Neutrophil (primary cell): ENCODE measurements at regions not wholly inside any gene's neighbourhood (a gene's known extent, or its start where the extent isn't known, plus 50 kb on each side); places are given as distances from the start of the nearest gene placed in this dataset.
"Not testable (repeated sequence)": the region's sequence is repeated elsewhere in the genome, so short reads cannot be mapped to it uniquely, and the experiment has no call there.

ENCODE experiments used
- H3K27ac ChIP-seq: fragments of 200-600 bp; sonication (generic); 2 replicates; pipeline ENCODE4 v1.5.1; 2016; ENCODE audit warnings: mild to moderate bottlenecking, moderate library complexity
- H3K27me3 ChIP-seq: fragments of 200-600 bp; sonication (generic); 2 replicates; pipeline ENCODE4 v1.6.0; 2016; ENCODE audit warnings: mild to moderate bottlenecking
- H3K36me3 ChIP-seq: fragments of 200-600 bp; sonication (generic); 2 replicates; pipeline ENCODE4 v1.5.1; 2017
- H3K4me1 ChIP-seq, 2 experiments: fragments of 200-600 bp in 1 of 2; sonication (generic) in 1 of 2; 1 replicate in 1 of 2; 2 replicates in 1 of 2; pipeline versions ENCODE4 v1.5.1 to v1.6.1; 2013 to 2016; ENCODE audit warnings: low read depth in 1 of 2, low read length in 1 of 2, mild to moderate bottlenecking in 1 of 2, moderate library complexity in 1 of 2; ENCODE audit not compliant: control insufficient read depth in 1 of 2, insufficient read depth in 1 of 2
- H3K4me3 ChIP-seq, 2 experiments: fragments of 200-600 bp in 1 of 2; sonication (generic) in 1 of 2; 1 replicate in 1 of 2; 2 replicates in 1 of 2; pipeline ENCODE4 v1.5.1; 2013 to 2016; ENCODE audit warnings: low read depth in 1 of 2, low read length in 1 of 2, mild to moderate bottlenecking in 1 of 2, moderate library complexity in 1 of 2
- H3K9me3 ChIP-seq: fragments of 200-600 bp; sonication (generic); 2 replicates; pipeline ENCODE4 v1.5.1; 2016
- CTCF ChIP-seq: fragments of 200-600 bp; sonication (generic); IDR thresholded peaks from 2 replicates; pipeline ENCODE4 v1.5.1; 2016; ENCODE audit warnings: antibody characterized with exemption

DNA sequence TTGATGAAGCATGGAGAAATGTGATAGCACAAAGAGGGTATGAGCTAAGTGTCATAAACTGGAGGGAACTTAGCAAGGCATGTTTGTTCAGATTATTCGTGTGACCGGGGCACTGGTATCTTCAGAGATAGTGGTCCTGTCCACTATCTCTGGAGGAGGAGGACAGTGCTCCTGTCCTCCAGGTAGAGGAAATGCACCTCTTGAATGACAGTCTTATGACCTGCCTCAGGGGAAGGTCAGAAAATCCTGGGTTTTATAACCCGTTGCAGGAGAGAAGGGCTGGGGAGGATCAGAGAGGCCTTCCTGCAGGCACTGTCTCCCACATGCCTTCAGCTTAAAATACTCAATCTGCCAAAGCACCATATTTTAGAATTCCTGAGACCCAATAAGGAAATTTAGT, 213.5 kb upstream of the UBL3 start:
- H3K9me3 ChIP-seq, result no peaks in the 10 kb centered on the region
- no peaks in the 10 kb centered on the region for H3K27me3 ChIP-seq
- no peak overlapping the region for H3K27ac ChIP-seq
- H3K4me3 ChIP-seq, result no peak overlapping the region
- TF ChIP-seq CTCF, result no peak
- no peaks in the 10 kb centered on the region for H3K36me3 ChIP-seq
- H3K4me1 ChIP-seq, result no peaks in the 10 kb centered on the region

DNA sequence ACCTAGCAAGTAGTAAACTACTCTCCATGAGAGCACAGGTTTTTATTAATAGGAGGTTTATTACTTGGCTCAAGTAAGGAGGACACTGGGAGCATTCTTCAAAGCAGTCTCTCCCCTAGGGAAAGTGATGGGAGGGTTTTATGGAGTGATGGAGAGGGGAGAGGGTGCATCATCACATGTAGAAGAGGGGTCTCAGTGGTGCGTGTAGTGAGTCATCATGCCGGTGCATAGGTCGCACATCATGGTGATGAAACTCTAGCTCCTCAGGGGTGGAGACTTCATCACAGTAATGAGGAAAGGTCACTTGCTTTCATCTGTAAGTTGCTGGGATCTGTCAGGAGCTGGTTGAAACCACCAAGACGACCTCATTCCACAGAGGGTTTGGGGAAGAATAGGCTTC, 210.8 kb upstream of the UBL3 start:
- no peak overlapping the region for H3K4me3 ChIP-seq
- TF ChIP-seq CTCF, result no peak
- H3K27ac ChIP-seq, result no peak overlapping the region
- H3K4me1 ChIP-seq, result no peaks in the 10 kb centered on the region
- H3K9me3 ChIP-seq, result peaks cover 3% of the 10 kb centered on the region
- H3K36me3 ChIP-seq, result no peaks in the 10 kb centered on the region
- no peaks in the 10 kb centered on the region for H3K27me3 ChIP-seq

DNA sequence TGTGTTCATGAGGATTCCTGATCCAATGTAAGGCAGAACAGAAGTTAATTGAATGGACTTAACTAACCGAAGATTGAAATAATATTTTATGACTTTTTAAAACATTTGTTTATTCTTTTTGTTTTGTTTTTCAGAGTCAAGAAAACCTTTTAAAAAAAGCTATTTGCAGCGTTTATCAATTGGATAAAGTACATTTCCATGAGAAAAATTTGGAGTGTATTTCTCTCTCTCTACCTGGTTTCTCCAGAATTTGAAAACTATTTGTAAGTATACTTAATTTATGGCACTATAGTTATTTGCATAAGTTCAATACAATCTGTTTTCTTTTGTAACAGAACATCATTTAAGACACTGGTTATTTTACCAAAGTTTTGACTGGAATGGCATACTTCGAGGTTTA, 208.0 kb upstream of the UBL3 start:
- Histone ChIP-seq H3K9me3 (peaks cover 3% of the 10 kb centered on the region), H3K4me1 (no peaks in the 10 kb centered on the region), H3K27ac (no peak overlapping the region), H3K36me3 (no peaks in the 10 kb centered on the region), H3K4me3 (no peak overlapping the region), H3K27me3 (no peaks in the 10 kb centered on the region)
- no peak for TF ChIP-seq CTCF

DNA sequence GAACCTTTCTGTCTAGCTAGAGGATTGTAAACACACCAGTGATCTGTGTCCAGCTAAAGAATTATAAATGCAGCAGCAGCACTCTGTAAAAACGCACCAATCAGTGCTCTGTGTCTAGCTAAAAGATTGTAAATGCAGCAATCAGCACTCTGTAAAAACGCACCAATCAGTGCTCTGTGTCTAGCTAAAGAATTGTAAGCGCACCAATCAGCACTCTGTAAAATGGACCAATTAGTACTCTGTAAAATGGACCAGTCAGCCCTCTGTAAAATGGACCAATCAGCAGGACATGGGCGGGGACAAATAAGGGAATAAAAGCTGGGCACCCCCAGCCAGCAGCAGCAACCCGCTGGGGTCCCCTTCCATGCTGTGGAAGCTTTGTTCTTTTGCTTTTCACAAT, 204.1 kb upstream of the UBL3 start:
- H3K27ac ChIP-seq, H3K4me3 ChIP-seq, H3K36me3 ChIP-seq, H3K9me3 ChIP-seq, H3K4me1 ChIP-seq, H3K27me3 ChIP-seq: not testable (repeated sequence)

GRCh38 chr13:30053939-30054338, 203.5 kb upstream of the UBL3 start:
- Histone ChIP-seq H3K27me3 (no peaks in the 10 kb centered on the region), H3K27ac (no peak overlapping the region), H3K4me3 (no peak overlapping the region), H3K4me1 (peaks cover 0 to 10% of the 10 kb centered on the region in 2 experiments), H3K36me3 (no peaks in the 10 kb centered on the region), H3K9me3 (peaks cover 3% of the 10 kb centered on the region)
- TF ChIP-seq CTCF, result no peak

- H3K36me3 ChIP-seq, result no peaks in the 10 kb centered on the region
- no peak for TF ChIP-seq CTCF
- no peaks in the 10 kb centered on the region for H3K9me3 ChIP-seq
- H3K4me3 ChIP-seq, result no peak overlapping the region
- peaks cover 0 to 15% of the 10 kb centered on the region in 2 experiments for H3K4me1 ChIP-seq
- no peak overlapping the region for H3K27ac ChIP-seq
- no peaks in the 10 kb centered on the region for H3K27me3 ChIP-seq
These were observed 201.7 kb upstream of the UBL3 start for GRCh38 chr13:30052120-30052519.
